HG02571 (cell line): ENCODE measurements at regions not wholly inside any gene's neighbourhood (a gene's known extent, or its start where the extent isn't known, plus 50 kb on each side); places are given as distances from the start of the nearest gene placed in this dataset.

Experiments used
- ATAC-seq: cut with Tn5 transposase; IDR thresholded peaks from one replicate; pipeline ENCODE4 v1.9.1; 2021; ENCODE audit warnings: mild to moderate bottlenecking, moderate library complexity; ENCODE audit not compliant: unreplicated experiment

DNA sequence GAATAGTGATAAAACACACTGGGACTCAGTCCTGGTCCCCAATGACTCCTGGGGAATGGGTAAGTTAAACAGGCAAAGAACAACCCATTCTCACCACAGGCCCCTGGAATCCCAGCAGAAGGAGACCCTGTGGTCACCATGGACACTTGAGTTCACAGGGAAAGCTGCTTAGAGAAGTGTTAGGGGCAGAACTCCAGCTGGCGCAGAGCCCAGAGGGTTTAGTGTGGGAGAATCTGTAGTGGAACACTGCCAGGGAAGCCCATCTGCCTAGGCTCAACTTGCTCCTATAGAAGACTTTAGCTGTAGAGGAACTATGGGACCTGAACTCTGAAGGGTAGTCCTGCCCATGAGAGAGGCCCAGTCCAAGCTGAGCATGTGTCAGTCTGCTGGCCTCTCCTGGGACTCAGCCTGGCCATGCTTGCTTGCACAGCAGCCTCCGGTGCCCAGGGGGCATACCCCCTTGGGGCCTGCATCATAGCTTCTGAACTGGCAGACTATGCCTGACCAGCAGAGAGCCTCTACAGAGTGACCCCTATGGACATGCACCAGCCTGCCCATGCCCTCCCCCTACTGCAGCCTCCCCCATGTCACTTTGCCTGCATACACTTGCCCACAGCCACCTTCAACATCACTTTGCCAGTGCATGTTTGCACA lies 343.5 kb downstream of the IDS start:
- no peak for ATAC-seq

- no peak for ATAC-seq
Observed at GRCh38 chrX:149157976-149158375, 347.1 kb downstream of the IDS start.

- no peak for ATAC-seq
Observed at GRCh38 chrX:149152941-149153340, 352.2 kb downstream of the IDS start.

GRCh38 chrX:149151805-149152757 lies 353.0 kb downstream of the IDS start:
- no peak for ATAC-seq

DNA sequence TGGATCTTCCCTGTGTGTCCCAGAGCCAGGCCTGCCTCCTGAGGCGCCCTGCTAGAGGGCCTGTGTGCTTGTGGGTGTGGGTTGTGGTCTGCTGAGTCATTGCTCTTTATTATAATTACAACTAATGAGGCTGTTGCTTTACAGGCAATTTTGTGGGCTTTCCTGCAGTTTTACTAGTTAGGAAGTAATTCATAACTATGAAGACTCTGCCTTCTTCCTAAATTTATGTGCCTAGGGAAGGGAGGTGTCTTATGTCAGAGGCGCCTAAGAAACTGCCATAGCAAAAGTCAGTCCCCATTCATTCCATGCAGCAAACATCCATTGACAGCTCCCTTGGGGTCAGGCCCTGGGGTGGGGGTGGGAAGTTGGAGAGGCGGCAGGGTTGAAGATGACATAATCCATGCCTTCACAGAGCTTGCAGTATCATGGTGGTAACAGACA lies 359.2 kb downstream of the IDS start:
- no peak for ATAC-seq

DNA sequence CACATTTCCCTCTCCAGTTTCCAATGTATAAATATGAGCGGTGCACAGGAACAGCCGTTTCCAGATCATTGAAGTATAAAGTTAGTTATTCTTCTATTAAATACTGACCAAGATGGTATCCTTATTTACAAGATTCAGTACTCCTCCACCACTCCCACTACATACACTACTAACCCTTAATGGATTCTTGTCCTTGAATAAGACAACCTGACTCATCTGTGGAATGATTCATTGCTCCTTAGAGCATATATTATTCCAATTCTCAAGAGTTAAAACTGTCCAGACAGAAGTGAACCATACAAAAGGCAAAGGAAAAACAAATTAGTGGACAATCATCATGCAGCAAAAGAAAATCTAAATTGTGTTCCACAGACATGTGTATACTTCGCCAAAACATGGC lies 373.3 kb downstream of the IDS start:
- ATAC-seq = no peak

DNA sequence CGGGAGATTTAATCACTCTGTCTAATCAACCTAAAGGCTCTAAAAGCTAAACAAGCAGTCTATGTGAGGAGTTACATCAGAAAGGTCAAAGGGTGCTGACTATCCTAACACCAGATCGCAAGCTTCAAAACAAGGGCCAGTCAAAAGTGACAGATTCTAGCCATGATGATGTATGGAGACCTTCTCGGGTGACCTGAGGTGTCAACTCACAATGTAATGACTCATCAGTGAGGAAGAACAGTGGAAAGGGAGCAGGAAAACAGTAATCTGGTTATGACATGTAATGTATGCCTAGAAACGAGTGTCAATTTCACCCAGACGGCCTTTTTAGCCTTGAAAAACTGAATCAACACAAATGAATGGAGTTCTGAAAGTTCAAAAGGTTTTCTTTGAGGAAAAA lies 375.3 kb downstream of the IDS start:
- ATAC-seq = no peak

GRCh38 chrX:149124526-149125108 lies 380.5 kb downstream of the IDS start:
- ATAC-seq = no peak

- no peak for ATAC-seq
Observed at GRCh38 chrX:149121206-149121920, 383.7 kb downstream of the IDS start.

DNA sequence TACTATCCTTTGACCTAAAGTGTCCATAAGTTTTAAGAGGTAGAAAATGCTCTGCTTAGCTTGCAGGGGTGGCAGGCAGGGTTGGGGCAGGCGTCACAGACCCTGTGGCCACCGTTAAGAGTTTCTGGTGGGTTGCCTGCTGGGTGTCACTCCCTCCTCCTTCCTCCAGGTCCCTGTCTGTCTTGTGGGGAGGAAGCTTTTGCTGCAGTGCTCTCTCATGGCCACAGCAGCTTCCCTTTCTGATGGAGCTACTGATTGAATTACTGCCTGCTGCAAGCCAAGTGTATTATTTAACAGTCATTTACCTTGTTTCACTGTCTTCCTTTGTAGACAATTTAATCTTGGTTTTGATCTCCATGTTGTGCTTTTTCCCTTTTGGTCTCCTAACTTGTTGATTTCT lies 384.6 kb downstream of the IDS start:
- no peak for ATAC-seq

DNA sequence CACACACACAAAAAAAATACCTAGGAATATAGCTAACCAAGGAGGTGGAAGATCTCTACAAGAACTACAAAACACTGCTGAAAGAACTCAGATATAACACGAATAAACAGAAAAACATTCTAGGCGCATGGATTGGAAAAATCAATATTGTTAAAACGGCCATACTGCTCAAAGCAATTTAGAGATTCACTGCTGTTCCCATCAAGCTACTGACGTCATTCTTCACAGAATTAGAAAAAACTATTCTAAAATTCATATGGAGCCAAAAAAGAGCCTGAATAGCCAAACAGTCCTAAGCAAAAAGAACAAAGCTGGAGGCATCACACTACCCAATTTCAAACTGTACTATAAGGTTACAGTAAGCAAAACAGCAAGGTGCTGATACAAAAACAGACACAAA lies 390.2 kb downstream of the IDS start:
- ATAC-seq = no peak

GRCh38 chrX:149114001-149114400 lies 391.1 kb downstream of the IDS start:
- ATAC-seq = no peak

GRCh38 chrX:149097786-149098185 lies 407.3 kb downstream of the IDS start:
- no peak for ATAC-seq

GRCh38 chrX:149092179-149092578 lies 412.9 kb downstream of the IDS start:
- no peak for ATAC-seq

- no peak for ATAC-seq
Observed at GRCh38 chrX:149079805-149080406, 425.2 kb downstream of the IDS start.

GRCh38 chrX:149074398-149074797 lies 430.7 kb downstream of the IDS start:
- ATAC-seq = no peak

- no peak for ATAC-seq
Observed at GRCh38 chrX:149073479-149073878, 431.6 kb downstream of the IDS start.

DNA sequence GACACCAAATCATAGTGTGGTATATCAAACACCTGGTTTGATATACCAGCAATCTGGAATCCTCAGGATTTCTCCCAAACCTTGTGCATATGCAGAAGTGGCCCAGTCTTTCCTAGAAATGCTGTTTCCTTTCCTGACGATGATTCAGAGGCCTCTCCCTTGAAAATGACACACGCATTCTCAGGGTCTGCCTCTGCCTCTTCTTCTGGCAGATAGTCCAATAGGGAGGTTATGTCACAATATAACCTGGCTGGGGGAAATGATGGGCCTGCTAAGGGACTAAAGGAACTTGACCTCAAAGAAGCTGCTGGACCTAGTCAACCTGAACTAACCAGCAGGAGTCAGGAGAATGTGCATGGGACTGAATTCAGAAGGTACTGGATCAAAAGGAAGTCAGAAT lies 435.2 kb downstream of the IDS start:
- ATAC-seq = no peak

DNA sequence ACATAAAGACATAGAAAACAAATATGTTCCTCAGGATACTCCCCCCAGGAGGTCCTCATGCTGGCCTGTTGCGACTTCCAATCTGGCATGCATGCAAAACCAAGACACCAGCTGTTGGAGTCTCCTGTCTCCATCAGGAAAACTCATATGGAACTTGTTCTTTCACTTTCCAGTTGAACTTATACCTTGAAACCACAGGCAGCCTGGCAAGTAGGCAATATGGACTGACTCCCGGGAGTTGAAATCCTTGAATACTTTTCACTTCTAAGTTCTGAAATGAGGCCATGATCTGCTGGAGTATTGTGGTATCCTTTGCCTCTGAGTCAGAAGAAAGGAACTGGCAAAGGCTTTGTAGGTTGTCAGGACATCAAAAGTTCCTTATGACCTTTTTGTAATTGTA lies 444.2 kb downstream of the IDS start:
- ATAC-seq = no peak
